OCI-LY7 (cell line): ENCODE measurements at regions not wholly inside any gene's neighbourhood (a gene's known extent, or its start where the extent isn't known, plus 50 kb on each side); places are given as distances from the start of the nearest gene placed in this dataset.

ENCODE experiments used
- EZH2phosphoT487 ChIP-seq: fragments of 200-600 bp; sonication (generic); IDR thresholded peaks from 2 replicates; pipeline ENCODE4 v1.6.1; 2018; ENCODE audit warnings: low read depth, borderline replicate concordance, mild to moderate bottlenecking, mixed run types, antibody characterized with exemption, low read length, moderate library complexity, mixed read lengths
- TF ChIP-seq, protein P1 (sequence below): fragments of 200-600 bp; sonication (generic); conservative IDR thresholded peaks from 2 replicates; pipeline ENCODE4 v1.5.1; 2014; ENCODE audit warnings: mild to moderate bottlenecking, antibody characterized with exemption, low read length, moderate library complexity, mixed read lengths

DNA sequence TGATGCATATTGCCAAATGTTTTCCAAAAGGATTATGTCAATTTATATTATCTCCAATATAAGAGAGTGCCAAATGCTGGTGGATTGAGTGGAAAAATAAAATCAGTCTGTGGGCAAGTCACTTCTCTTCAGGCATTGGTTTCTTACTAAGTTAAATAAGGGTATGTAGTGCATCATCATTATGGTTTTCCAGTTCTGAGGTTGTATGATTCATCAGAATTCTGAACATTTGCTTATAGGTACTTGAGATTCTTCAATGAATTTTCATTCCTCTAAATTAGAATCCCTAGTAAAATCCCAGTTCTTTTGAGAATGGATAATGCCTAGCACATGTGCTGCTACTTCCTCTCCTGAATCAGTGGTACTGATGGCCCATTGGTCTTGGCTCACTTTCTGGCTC lies 188.9 kb upstream of the OSR1 start:
- TF ChIP-seq, protein P1, sequence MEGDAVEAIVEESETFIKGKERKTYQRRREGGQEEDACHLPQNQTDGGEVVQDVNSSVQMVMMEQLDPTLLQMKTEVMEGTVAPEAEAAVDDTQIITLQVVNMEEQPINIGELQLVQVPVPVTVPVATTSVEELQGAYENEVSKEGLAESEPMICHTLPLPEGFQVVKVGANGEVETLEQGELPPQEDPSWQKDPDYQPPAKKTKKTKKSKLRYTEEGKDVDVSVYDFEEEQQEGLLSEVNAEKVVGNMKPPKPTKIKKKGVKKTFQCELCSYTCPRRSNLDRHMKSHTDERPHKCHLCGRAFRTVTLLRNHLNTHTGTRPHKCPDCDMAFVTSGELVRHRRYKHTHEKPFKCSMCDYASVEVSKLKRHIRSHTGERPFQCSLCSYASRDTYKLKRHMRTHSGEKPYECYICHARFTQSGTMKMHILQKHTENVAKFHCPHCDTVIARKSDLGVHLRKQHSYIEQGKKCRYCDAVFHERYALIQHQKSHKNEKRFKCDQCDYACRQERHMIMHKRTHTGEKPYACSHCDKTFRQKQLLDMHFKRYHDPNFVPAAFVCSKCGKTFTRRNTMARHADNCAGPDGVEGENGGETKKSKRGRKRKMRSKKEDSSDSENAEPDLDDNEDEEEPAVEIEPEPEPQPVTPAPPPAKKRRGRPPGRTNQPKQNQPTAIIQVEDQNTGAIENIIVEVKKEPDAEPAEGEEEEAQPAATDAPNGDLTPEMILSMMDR = no peak
- no peak for TF ChIP-seq EZH2phosphoT487
